ENCODE measurements at regions not wholly inside any gene's neighbourhood (a gene's known extent, or its start where the extent isn't known, plus 50 kb on each side); places are given as distances from the start of the nearest gene placed in this dataset.

- Histone ChIP-seq H3K9me3 (ENCODE audit: control insufficient read depth in 2 of 2, insufficient read depth in 1 of 2, low read length in 1 of 2) (no peaks in the 10 kb centered on the region), H3K4me1 (ENCODE audit: control insufficient read depth in 2 of 2, insufficient read depth in 2 of 2, low read length in 2 of 2) (no peaks in the 10 kb centered on the region), H3K27ac (ENCODE audit: low read depth in 1 of 2, low read length in 1 of 2) (no peak overlapping the region), H3K36me3 (ENCODE audit: control insufficient read depth in 2 of 2, insufficient read depth in 2 of 2, low read length in 1 of 2) (no peaks in the 10 kb centered on the region), H3K4me3 (ENCODE audit: low read length in 2 of 2) (no peak overlapping the region), H3K27me3 (ENCODE audit: control insufficient read depth in 2 of 2, insufficient read depth in 1 of 2, low read length in 1 of 2) (no peaks in the 10 kb centered on the region)
- WGBS, result 51% methylated on average over 2 of the region's 2 CpGs
- DNase-seq (ENCODE audit: low read depth in 6 of 9, low spot score in 9 of 9), result no peak
Observed at GRCh38 chr21:15539376-15539775, 190.4 kb upstream of the USP25 start.

- 74% methylated on average over 6 of the region's 6 CpGs for WGBS
- no peaks in the 10 kb centered on the region for H3K4me1 ChIP-seq (ENCODE audit: control insufficient read depth in 2 of 2, insufficient read depth in 2 of 2, low read length in 2 of 2)
- no peak overlapping the region for H3K4me3 ChIP-seq (ENCODE audit: low read length in 2 of 2)
- no peak for DNase-seq (ENCODE audit: low read depth in 6 of 9, low spot score in 9 of 9)
- H3K36me3 ChIP-seq (ENCODE audit: control insufficient read depth in 2 of 2, insufficient read depth in 2 of 2, low read length in 1 of 2), result no peaks in the 10 kb centered on the region
- H3K27ac ChIP-seq (ENCODE audit: low read depth in 1 of 2, low read length in 1 of 2), result no peak overlapping the region
- no peaks in the 10 kb centered on the region for H3K27me3 ChIP-seq (ENCODE audit: control insufficient read depth in 2 of 2, insufficient read depth in 1 of 2, low read length in 1 of 2)
- no peaks in the 10 kb centered on the region for H3K9me3 ChIP-seq (ENCODE audit: control insufficient read depth in 2 of 2, insufficient read depth in 1 of 2, low read length in 1 of 2)
Observed at GRCh38 chr21:15543473-15543872, 186.3 kb upstream of the USP25 start.

- peaks cover 2 to 11% of the 10 kb centered on the region in 2 donors for H3K4me1 ChIP-seq (ENCODE audit: control insufficient read depth in 2 of 2, insufficient read depth in 2 of 2, low read length in 2 of 2)
- H3K9me3 ChIP-seq (ENCODE audit: control insufficient read depth in 2 of 2, insufficient read depth in 1 of 2, low read length in 1 of 2), result no peaks in the 10 kb centered on the region
- H3K27ac ChIP-seq (ENCODE audit: low read depth in 1 of 2, low read length in 1 of 2), result no peak overlapping the region
- no peak for DNase-seq (ENCODE audit: low read depth in 6 of 9, low spot score in 9 of 9)
- 81% methylated on average over 3 of the region's 3 CpGs for WGBS
- no peak overlapping the region for H3K4me3 ChIP-seq (ENCODE audit: low read length in 2 of 2)
- no peaks in the 10 kb centered on the region for H3K27me3 ChIP-seq (ENCODE audit: control insufficient read depth in 2 of 2, insufficient read depth in 1 of 2, low read length in 1 of 2)
- no peaks in the 10 kb centered on the region for H3K36me3 ChIP-seq (ENCODE audit: control insufficient read depth in 2 of 2, insufficient read depth in 2 of 2, low read length in 1 of 2)
Observed at GRCh38 chr21:15549671-15550070, 180.1 kb upstream of the USP25 start.

GRCh38 chr21:15552914-15553494 lies 176.8 kb upstream of the USP25 start:
- Histone ChIP-seq H3K4me1 (ENCODE audit: control insufficient read depth in 2 of 2, insufficient read depth in 2 of 2, low read length in 2 of 2) (peaks cover 2 to 11% of the 10 kb centered on the region in 2 donors), H3K27me3 (ENCODE audit: control insufficient read depth in 2 of 2, insufficient read depth in 1 of 2, low read length in 1 of 2) (no peaks in the 10 kb centered on the region), H3K27ac (ENCODE audit: low read depth in 1 of 2, low read length in 1 of 2) (no peak overlapping the region), H3K9me3 (ENCODE audit: control insufficient read depth in 2 of 2, insufficient read depth in 1 of 2, low read length in 1 of 2) (no peaks in the 10 kb centered on the region), H3K36me3 (ENCODE audit: control insufficient read depth in 2 of 2, insufficient read depth in 2 of 2, low read length in 1 of 2) (no peaks in the 10 kb centered on the region), H3K4me3 (ENCODE audit: low read length in 2 of 2) (no peak overlapping the region)
- peak in 6 of 9 donors; percentile 4 to 67 (median 25) for DNase-seq (ENCODE audit: low read depth in 6 of 9, low spot score in 9 of 9)
- 50% methylated on average over 3 of the region's 3 CpGs for WGBS

GRCh38 chr21:15557925-15558324 lies 171.9 kb upstream of the USP25 start:
- no peak for DNase-seq (ENCODE audit: low read depth in 6 of 9, low spot score in 9 of 9)
- no peaks in the 10 kb centered on the region for H3K9me3 ChIP-seq (ENCODE audit: control insufficient read depth in 2 of 2, insufficient read depth in 1 of 2, low read length in 1 of 2)
- peaks cover 1% of the 10 kb centered on the region in 2 donors for H3K4me1 ChIP-seq (ENCODE audit: control insufficient read depth in 2 of 2, insufficient read depth in 2 of 2, low read length in 2 of 2)
- H3K36me3 ChIP-seq (ENCODE audit: control insufficient read depth in 2 of 2, insufficient read depth in 2 of 2, low read length in 1 of 2), result no peaks in the 10 kb centered on the region
- H3K27ac ChIP-seq (ENCODE audit: low read depth in 1 of 2, low read length in 1 of 2), result no peak overlapping the region
- no peaks in the 10 kb centered on the region for H3K27me3 ChIP-seq (ENCODE audit: control insufficient read depth in 2 of 2, insufficient read depth in 1 of 2, low read length in 1 of 2)
- H3K4me3 ChIP-seq (ENCODE audit: low read length in 2 of 2), result no peak overlapping the region
- 98% methylated on average over 4 of the region's 4 CpGs for WGBS

GRCh38 chr21:15558884-15559283 lies 170.9 kb upstream of the USP25 start:
- Histone ChIP-seq H3K9me3 (ENCODE audit: control insufficient read depth in 2 of 2, insufficient read depth in 1 of 2, low read length in 1 of 2) (no peaks in the 10 kb centered on the region), H3K4me3 (ENCODE audit: low read length in 2 of 2) (no peak overlapping the region), H3K36me3 (ENCODE audit: control insufficient read depth in 2 of 2, insufficient read depth in 2 of 2, low read length in 1 of 2) (no peaks in the 10 kb centered on the region), H3K27ac (ENCODE audit: low read depth in 1 of 2, low read length in 1 of 2) (no peak overlapping the region), H3K4me1 (ENCODE audit: control insufficient read depth in 2 of 2, insufficient read depth in 2 of 2, low read length in 2 of 2) (no peaks in the 10 kb centered on the region), H3K27me3 (ENCODE audit: control insufficient read depth in 2 of 2, insufficient read depth in 1 of 2, low read length in 1 of 2) (no peaks in the 10 kb centered on the region)
- no peak for DNase-seq (ENCODE audit: low read depth in 6 of 9, low spot score in 9 of 9)
- 66% methylated on average over 1 of the region's 1 CpG for WGBS

- no peaks in the 10 kb centered on the region for H3K9me3 ChIP-seq (ENCODE audit: control insufficient read depth in 2 of 2, insufficient read depth in 1 of 2, low read length in 1 of 2)
- no peaks in the 10 kb centered on the region for H3K36me3 ChIP-seq (ENCODE audit: control insufficient read depth in 2 of 2, insufficient read depth in 2 of 2, low read length in 1 of 2)
- no peaks in the 10 kb centered on the region for H3K27me3 ChIP-seq (ENCODE audit: control insufficient read depth in 2 of 2, insufficient read depth in 1 of 2, low read length in 1 of 2)
- no peaks in the 10 kb centered on the region for H3K4me1 ChIP-seq (ENCODE audit: control insufficient read depth in 2 of 2, insufficient read depth in 2 of 2, low read length in 2 of 2)
- no peak for DNase-seq (ENCODE audit: low read depth in 6 of 9, low spot score in 9 of 9)
- 92% methylated on average over 2 of the region's 2 CpGs for WGBS
- no peak overlapping the region for H3K27ac ChIP-seq (ENCODE audit: low read depth in 1 of 2, low read length in 1 of 2)
- H3K4me3 ChIP-seq (ENCODE audit: low read length in 2 of 2), result no peak overlapping the region
Observed at GRCh38 chr21:15559660-15560059, 170.1 kb upstream of the USP25 start.

- Histone ChIP-seq H3K4me1 (ENCODE audit: control insufficient read depth in 2 of 2, insufficient read depth in 2 of 2, low read length in 2 of 2) (no peaks in the 10 kb centered on the region), H3K36me3 (ENCODE audit: control insufficient read depth in 2 of 2, insufficient read depth in 2 of 2, low read length in 1 of 2) (no peaks in the 10 kb centered on the region), H3K9me3 (ENCODE audit: control insufficient read depth in 2 of 2, insufficient read depth in 1 of 2, low read length in 1 of 2) (no peaks in the 10 kb centered on the region), H3K27ac (ENCODE audit: low read depth in 1 of 2, low read length in 1 of 2) (no peak overlapping the region), H3K4me3 (ENCODE audit: low read length in 2 of 2) (no peak overlapping the region), H3K27me3 (ENCODE audit: control insufficient read depth in 2 of 2, insufficient read depth in 1 of 2, low read length in 1 of 2) (no peaks in the 10 kb centered on the region)
- 92% methylated on average over 6 of the region's 6 CpGs for WGBS
- no peak for DNase-seq (ENCODE audit: low read depth in 6 of 9, low spot score in 9 of 9)
Observed at GRCh38 chr21:15560383-15561056, 169.3 kb upstream of the USP25 start.

- Histone ChIP-seq H3K9me3 (ENCODE audit: control insufficient read depth in 2 of 2, insufficient read depth in 1 of 2, low read length in 1 of 2) (no peaks in the 10 kb centered on the region), H3K27me3 (ENCODE audit: control insufficient read depth in 2 of 2, insufficient read depth in 1 of 2, low read length in 1 of 2) (no peaks in the 10 kb centered on the region), H3K4me3 (ENCODE audit: low read length in 2 of 2) (no peak overlapping the region), H3K27ac (ENCODE audit: low read depth in 1 of 2, low read length in 1 of 2) (no peak overlapping the region), H3K36me3 (ENCODE audit: control insufficient read depth in 2 of 2, insufficient read depth in 2 of 2, low read length in 1 of 2) (no peaks in the 10 kb centered on the region), H3K4me1 (ENCODE audit: control insufficient read depth in 2 of 2, insufficient read depth in 2 of 2, low read length in 2 of 2) (no peaks in the 10 kb centered on the region)
- no peak for DNase-seq (ENCODE audit: low read depth in 6 of 9, low spot score in 9 of 9)
Observed at GRCh38 chr21:15562748-15563147, 167.0 kb upstream of the USP25 start.

Measured in thymus (tissue), 11 donors.